ENCODE measurements at regions not wholly inside any gene's neighbourhood (a gene's known extent, or its start where the extent isn't known, plus 50 kb on each side); places are given as distances from the start of the nearest gene placed in this dataset.

DNA sequence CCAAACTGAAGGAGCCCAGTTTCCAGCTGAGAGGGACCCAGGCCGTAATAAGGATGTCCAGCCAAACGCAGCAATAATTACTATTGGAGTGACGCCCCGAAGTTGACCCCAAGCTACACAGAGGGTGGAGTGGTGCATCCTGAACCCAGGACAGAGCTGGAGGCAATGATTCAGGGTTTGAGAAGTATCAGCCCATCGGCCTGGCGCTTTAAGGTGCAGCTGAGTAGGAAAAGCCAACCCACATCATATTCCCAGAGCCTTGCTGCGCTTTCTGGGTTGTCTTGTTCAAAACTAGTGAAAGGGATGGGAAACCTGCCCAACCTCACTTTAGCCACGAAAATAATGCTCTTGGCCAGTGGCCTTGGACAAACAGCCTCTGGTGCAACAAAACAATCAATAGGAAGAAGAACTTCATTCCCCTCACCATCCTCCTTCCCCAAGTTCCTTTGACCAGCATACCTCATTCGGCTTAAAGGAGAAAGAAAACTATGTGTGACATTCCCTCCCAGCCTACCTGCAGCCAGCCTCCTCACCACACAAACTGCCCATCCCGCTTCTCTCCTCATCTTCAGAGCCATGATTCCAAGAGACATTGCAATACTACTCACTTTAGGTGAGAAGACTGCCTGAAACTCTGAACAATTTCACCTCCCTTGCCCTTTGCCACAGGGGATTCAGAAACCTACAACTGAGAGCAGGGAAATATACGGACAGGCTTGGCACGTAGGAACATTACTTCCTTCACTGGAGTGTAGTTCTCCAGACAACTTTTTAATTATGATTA lies 217.2 kb upstream of the MKLN1 start:
- peaks cover 7% of the 10 kb centered on the region; the same call in 1 of the 2 replicates for H3K4me1 ChIP-seq
- no peaks in the 10 kb centered on the region for H3K36me3 ChIP-seq
- peak overlapping the region; percentile 75 for H3K4me3 ChIP-seq
- H3K27ac ChIP-seq, result peak overlapping the region; percentile 75
- no peaks in the 10 kb centered on the region for H3K27me3 ChIP-seq
- H3K9me3 ChIP-seq (replicated peaks), result no peaks in the 10 kb centered on the region
- peak in 1 of 2 experiments; percentile 22 for DNase-seq

DNA sequence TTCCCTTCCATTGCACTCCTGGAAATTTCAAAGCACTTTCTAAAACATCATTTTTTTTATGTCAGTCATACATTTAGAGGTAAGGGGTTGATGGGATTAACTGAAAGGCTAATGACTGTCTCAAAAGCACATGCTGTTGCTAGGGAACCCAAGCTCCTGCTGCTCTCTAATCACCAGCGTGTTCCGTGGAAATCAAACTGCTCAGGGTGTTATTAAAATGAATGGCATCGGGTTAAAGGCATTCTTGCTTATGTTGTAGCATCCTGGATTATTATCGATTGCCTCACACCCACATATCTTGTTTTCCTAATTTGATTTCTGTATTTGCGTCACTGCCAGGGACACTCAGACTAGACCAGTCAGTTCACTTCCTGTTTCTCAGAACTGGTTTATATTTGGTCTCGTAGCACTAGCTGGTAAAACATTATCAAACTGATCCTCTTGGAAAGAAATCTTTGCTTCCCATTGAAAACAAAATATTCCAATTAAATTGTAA lies 216.5 kb upstream of the MKLN1 start:
- Histone ChIP-seq H3K9me3 (replicated peaks) (no peaks in the 10 kb centered on the region), H3K4me1 (peaks cover 7% of the 10 kb centered on the region; the same call in 1 of the 2 replicates), H3K36me3 (no peaks in the 10 kb centered on the region), H3K4me3 (peak overlapping the region; percentile 75), H3K27ac (no peak overlapping the region), H3K27me3 (no peaks in the 10 kb centered on the region)
- DNase-seq, result no peak

DNA sequence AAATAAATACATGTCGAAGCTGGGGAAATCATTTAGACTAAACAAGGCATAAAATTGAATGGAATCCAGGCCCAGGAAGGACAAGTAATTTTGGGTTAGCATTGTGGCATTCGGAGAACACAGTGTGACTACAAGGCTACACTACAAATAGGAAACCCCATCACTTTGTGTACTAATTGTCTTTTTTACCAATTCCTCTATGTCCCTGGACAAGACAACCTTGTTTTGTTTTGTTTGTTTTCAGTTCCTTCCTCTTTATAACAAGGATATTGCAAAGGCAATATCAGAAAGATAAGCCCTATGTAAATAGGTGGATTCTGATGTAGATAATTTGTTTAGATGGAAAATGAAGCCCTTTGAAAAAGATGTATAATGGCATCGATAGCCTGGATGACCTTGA lies 215.9 kb upstream of the MKLN1 start:
- Histone ChIP-seq H3K36me3 (no peaks in the 10 kb centered on the region), H3K27me3 (no peaks in the 10 kb centered on the region), H3K4me3 (no peak overlapping the region), H3K4me1 (peaks cover 7% of the 10 kb centered on the region; the same call in 1 of the 2 replicates), H3K9me3 (replicated peaks) (no peaks in the 10 kb centered on the region), H3K27ac (no peak overlapping the region)
- no peak for DNase-seq

DNA sequence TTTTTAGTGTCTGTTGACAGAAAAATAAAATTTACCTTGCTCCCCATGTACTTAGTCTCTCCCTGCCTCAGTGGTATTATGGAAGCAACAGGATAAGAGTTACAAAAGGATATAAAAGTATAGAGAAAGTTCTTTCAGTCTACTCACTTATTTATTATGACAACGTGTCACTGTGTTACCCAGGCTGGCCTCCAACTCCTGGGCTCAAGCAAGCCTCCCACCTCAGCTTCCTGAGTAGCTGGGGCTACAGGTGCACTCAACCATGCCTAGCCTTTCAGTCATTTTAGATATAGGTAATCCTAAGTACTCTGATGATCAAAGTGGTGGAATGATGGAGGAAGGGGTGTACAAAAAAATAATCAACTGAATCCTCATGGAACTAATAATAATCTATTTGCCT lies 215.2 kb upstream of the MKLN1 start:
- no peak overlapping the region for H3K27ac ChIP-seq
- no peaks in the 10 kb centered on the region for H3K36me3 ChIP-seq
- peaks cover 7% of the 10 kb centered on the region; the same call in 1 of the 2 replicates for H3K4me1 ChIP-seq
- DNase-seq, result no peak
- no peaks in the 10 kb centered on the region for H3K27me3 ChIP-seq
- H3K9me3 ChIP-seq (replicated peaks), result no peaks in the 10 kb centered on the region
- no peak overlapping the region for H3K4me3 ChIP-seq

DNA sequence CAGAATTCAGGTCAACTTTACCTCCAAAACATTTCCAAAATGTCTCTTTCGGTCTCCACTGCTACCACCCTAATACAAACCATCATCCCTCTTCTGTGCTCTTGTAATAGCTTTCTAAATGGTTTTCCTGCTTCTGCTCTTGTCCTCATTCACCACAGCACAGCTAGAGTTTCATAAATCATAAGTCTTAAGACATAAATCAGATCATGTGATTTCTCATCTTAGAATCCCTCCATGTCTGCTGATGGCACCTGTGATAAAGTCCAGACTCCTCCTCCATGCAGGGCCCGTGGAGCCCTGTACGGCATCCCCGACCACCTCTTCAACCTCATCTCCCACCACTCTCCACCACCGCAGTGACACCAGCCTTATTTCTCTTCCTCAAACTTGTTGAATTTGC lies 212.3 kb upstream of the MKLN1 start:
- no peaks in the 10 kb centered on the region for H3K36me3 ChIP-seq
- DNase-seq, result no peak
- H3K27me3 ChIP-seq, result no peaks in the 10 kb centered on the region
- no peaks in the 10 kb centered on the region for H3K9me3 ChIP-seq (replicated peaks)
- H3K27ac ChIP-seq, result no peak overlapping the region
- H3K4me1 ChIP-seq, result no peaks in the 10 kb centered on the region
- no peak overlapping the region for H3K4me3 ChIP-seq

DNA sequence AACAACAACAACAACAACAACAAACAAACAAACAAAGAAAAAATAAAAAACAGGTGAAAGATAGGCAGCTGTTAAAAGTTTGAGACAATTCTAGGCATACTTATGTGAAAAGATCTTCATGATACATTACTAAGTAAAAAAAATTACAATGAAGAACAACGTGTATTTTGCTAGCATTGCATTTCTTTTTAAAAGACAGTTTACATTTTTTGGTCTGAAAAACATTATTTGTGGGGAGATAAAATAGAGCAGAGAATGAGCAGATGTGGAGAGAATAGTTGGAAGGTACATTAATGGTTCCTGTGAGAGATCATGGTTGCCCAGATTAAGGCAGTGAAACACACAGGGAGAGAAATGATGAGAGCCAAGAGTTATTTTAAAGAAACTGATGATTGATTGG lies 210.2 kb upstream of the MKLN1 start:
- Histone ChIP-seq H3K27ac (no peak overlapping the region), H3K4me1 (no peaks in the 10 kb centered on the region), H3K9me3 (replicated peaks) (no peaks in the 10 kb centered on the region), H3K27me3 (no peaks in the 10 kb centered on the region), H3K36me3 (no peaks in the 10 kb centered on the region), H3K4me3 (no peak overlapping the region)
- DNase-seq, result no peak

DNA sequence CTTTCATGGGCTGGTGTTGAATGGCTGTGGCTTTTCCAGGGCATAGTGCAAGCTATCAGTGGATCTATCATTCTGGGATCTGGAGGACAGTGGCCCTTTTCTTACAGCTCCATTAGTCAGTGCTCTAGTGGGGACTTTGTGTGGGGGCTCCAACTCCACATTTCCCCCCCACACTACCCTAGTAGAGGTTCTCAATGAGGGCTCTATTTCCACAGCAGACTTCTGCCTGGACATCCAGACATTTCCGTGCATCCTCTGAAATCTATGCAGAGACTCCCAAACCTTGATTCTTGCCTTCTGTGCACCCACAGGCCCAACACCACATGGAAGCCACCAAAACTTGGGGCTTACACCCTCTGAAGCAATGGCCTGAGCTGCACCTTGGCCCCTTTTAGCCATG lies 208.3 kb upstream of the MKLN1 start:
- no peak for DNase-seq
- H3K4me1 ChIP-seq, result no peaks in the 10 kb centered on the region
- no peaks in the 10 kb centered on the region for H3K9me3 ChIP-seq (replicated peaks)
- H3K36me3 ChIP-seq, result no peaks in the 10 kb centered on the region
- no peak overlapping the region for H3K4me3 ChIP-seq
- H3K27ac ChIP-seq, result no peak overlapping the region
- H3K27me3 ChIP-seq, result no peaks in the 10 kb centered on the region

DNA sequence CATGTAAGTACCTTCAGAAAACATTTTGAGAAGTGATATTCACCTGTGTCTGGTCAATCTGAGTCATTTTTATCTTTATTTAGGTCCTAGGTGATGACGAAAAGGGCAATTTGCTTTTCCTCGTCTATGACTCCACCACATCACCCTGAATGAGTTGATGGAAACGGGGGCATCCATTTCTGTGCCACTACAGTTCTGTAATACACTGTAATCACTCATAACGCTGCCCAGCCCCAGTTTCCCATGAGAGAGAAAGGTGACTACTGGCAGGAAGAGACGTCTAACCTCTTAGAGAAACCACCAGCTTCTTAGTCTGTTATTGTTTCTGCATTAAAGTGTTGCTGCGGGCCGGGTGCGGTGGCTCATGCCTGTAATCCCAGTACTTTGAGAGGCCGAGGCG lies 205.3 kb upstream of the MKLN1 start:
- no peaks in the 10 kb centered on the region for H3K9me3 ChIP-seq (replicated peaks)
- no peak overlapping the region for H3K4me3 ChIP-seq
- no peaks in the 10 kb centered on the region for H3K4me1 ChIP-seq
- H3K36me3 ChIP-seq, result no peaks in the 10 kb centered on the region
- DNase-seq, result no peak
- no peak overlapping the region for H3K27ac ChIP-seq
- H3K27me3 ChIP-seq, result no peaks in the 10 kb centered on the region

DNA sequence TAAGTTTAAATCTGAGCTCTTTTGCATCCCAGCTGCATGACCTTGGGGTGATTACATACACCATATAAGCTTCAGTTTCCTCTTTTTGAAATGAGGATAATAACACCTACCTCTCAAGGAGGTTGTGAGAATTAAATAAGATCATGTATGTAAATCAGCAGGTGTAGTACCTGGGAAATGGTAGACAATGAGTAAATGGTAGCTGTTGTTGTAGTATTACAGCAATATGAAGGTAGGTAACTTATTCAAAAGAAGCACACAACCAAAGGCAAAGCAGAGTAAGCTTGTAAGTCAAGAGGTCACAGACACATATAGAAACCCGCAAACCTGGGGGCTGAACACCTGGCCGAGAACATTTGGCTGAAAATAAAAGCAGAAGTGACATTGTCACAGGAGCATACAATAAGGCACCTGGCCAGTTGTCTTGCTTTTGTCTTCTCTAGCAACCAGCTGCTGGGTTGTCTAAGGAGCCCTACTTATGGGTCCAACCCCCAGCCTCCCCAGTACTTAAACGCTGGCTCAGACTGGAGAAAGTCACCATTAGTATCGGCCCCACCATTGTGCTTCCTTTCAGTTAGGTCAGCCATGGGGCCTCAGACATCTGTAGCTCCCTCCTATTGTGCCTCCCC lies 203.6 kb upstream of the MKLN1 start:
- no peaks in the 10 kb centered on the region for H3K4me1 ChIP-seq
- no peaks in the 10 kb centered on the region for H3K27me3 ChIP-seq
- DNase-seq, result no peak
- H3K9me3 ChIP-seq (replicated peaks), result no peaks in the 10 kb centered on the region
- no peaks in the 10 kb centered on the region for H3K36me3 ChIP-seq
- H3K27ac ChIP-seq, result no peak overlapping the region
- no peak overlapping the region for H3K4me3 ChIP-seq

DNA sequence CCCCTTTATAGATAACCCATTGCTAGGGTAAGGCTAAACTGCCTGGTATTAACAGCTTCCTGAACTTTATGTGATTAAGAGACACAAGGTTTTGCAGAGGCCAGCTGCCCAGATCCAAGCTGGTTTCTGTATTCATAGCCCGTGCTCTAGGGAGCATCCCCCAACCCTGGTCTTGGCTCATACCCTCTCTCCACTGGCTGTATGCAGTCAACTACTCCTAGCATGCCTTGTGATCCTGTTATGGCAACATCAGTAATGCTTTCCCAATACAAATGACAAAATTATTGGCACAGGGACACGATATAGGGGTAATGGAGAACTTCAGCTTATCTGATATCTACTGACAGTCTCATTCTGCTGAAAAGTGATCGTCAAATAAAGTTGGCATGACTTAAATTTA lies 202.8 kb upstream of the MKLN1 start:
- Histone ChIP-seq H3K9me3 (replicated peaks) (no peaks in the 10 kb centered on the region), H3K4me3 (no peak overlapping the region), H3K36me3 (no peaks in the 10 kb centered on the region), H3K4me1 (no peaks in the 10 kb centered on the region), H3K27ac (no peak overlapping the region), H3K27me3 (no peaks in the 10 kb centered on the region)
- no peak for DNase-seq

DNA sequence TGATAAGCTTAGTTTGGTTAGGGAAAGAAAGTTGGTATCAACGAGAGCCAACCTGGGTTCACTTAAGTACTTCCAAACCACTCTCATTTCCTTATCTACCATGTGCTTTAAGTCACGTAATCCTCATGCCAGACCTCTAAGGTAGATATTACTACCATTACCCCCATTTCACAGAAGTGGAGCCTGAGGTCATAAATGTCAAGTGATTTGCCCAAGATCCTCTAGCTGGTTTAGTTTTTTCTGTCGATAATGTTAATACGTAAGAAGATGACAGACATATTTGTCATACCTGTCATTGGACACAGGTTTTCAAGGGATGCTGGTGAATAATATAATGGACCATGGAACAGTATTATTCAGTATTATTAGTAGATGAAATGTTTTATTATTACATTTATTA lies 197.4 kb upstream of the MKLN1 start:
- Histone ChIP-seq H3K27me3 (no peaks in the 10 kb centered on the region), H3K9me3 (replicated peaks) (no peaks in the 10 kb centered on the region), H3K4me3 (no peak overlapping the region), H3K27ac (no peak overlapping the region), H3K4me1 (no peaks in the 10 kb centered on the region), H3K36me3 (no peaks in the 10 kb centered on the region)
- DNase-seq, result no peak

DNA sequence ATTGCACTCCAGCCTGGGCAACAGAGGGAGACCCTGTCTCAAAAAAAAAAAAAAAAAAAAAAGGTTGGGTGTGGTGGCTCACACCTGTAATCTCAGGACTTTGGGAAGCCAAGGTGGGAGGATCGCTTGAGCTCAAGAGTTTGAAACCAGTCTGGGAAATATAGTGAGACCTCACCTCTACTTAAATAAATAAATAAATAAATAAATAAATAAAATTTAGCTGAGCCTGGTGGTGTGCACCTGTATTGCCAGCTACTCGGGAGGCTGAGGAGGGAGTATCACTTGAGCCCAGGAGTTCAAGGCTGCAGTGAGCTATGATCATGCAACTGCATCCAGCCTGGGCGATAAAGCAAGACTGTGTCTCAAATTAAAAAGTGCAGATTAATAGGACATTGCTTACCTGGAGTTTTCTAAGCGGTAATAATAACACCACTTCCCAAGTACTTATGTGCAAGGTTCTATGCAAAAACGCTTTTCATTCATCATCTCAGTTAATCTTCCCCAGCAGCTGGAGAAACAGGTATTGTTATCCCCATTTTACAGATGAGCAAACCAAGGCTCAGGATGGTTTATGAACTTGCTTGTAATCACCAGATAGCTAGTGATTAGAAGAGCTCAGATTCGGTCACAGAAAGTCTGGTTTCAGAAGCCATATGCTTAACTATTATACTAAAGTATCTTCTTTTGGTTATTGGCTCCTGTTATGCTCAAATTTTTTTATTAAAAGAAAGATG lies 196.5 kb upstream of the MKLN1 start:
- Histone ChIP-seq H3K27ac (no peak overlapping the region), H3K9me3 (replicated peaks) (no peaks in the 10 kb centered on the region), H3K4me1 (no peaks in the 10 kb centered on the region), H3K4me3 (no peak overlapping the region), H3K36me3 (no peaks in the 10 kb centered on the region), H3K27me3 (no peaks in the 10 kb centered on the region)
- no peak for DNase-seq

DNA sequence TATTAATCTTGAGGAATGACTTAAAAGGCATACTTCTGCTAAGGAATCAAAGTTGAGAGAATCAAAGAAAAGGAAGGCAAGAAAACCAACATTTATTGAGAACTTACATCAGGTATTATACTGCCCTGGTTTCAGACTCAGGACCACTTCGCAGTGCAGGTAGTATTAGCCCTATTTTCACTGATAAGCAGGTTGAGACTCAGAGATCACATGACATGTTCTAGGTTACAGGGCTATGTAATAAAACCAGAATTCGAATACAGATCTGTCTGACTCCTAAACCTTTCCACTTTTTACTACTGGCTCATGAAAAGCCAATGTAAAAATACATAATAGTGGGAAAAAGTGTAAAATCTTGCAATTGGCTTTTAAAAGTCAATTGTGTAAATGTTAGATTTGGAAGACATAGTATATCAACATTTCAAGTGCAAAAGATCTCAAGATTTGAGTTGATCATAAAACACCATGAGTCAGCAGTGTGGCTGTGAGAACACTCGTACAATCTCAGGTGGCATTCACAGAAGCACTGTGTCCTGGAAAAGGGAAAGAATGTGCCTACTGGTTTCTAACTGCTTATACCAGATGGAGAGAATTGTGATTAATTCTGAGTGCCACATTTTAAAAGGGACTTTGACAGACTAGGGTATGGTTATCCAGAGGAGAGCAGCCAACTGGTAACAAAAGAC lies 195.8 kb upstream of the MKLN1 start:
- DNase-seq, result no peak
- no peaks in the 10 kb centered on the region for H3K4me1 ChIP-seq
- no peak overlapping the region for H3K4me3 ChIP-seq
- no peak overlapping the region for H3K27ac ChIP-seq
- no peaks in the 10 kb centered on the region for H3K27me3 ChIP-seq
- no peaks in the 10 kb centered on the region for H3K36me3 ChIP-seq
- H3K9me3 ChIP-seq (replicated peaks), result no peaks in the 10 kb centered on the region

DNA sequence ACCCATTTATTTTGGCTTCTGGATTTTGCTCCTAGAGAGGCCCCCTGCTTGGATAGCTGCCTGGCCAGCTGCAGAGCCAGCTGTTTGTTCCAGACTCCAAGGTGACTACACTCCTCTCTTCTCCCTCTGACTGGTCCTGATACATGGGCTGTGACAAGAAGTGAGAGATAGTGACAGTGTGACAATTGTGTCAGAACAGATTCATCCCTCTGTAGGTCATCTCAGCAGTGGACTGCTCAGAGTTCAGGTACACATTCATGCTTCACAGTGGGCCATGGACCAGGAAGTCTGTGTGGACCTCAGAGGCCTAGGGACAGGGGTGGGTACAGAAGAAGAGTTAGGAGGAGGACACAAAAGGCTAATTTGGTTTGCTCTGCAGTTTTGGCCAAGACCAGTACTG lies 188.2 kb upstream of the MKLN1 start:
- Histone ChIP-seq H3K4me1 (no peaks in the 10 kb centered on the region), H3K36me3 (no peaks in the 10 kb centered on the region), H3K27me3 (no peaks in the 10 kb centered on the region), H3K27ac (no peak overlapping the region), H3K4me3 (no peak overlapping the region), H3K9me3 (replicated peaks) (no peaks in the 10 kb centered on the region)
- DNase-seq, result no peak

All from SJCRH30 (cell line).